GM12873 (cell line): ENCODE measurements at regions not wholly inside any gene's neighbourhood (a gene's known extent, or its start where the extent isn't known, plus 50 kb on each side); places are given as distances from the start of the nearest gene placed in this dataset.

Source experiments
- TF ChIP-seq, protein P1 (sequence below): IDR thresholded peaks from 2 replicates; pipeline ENCODE4 v1.5.1; 2012; ENCODE audit warnings: low read depth, mild to moderate bottlenecking, moderate library complexity, low read length, control low read depth; ENCODE audit not compliant: insufficient read depth; ENCODE audit errors: missing control alignments

DNA sequence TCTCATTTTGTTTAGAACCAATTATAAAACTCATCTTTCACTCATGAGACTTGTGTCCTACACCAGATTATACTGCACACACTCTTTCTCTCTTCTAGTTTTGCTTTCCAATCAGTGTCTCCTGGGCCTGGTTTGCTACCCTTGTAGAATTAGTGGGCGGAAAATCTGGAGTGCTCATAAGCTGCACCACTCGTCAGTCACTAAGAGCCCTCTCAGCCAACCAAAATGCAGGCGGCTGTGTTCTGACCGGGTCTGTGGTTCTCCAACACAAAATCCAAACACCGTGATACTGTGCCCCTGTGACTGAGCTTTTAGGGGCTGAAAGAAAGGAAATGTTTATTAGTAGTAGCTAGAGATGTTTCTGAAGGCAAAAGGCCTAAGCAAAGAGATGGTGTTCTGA, 83.7 kb upstream of the OBI1 start:
- TF ChIP-seq, protein P1, sequence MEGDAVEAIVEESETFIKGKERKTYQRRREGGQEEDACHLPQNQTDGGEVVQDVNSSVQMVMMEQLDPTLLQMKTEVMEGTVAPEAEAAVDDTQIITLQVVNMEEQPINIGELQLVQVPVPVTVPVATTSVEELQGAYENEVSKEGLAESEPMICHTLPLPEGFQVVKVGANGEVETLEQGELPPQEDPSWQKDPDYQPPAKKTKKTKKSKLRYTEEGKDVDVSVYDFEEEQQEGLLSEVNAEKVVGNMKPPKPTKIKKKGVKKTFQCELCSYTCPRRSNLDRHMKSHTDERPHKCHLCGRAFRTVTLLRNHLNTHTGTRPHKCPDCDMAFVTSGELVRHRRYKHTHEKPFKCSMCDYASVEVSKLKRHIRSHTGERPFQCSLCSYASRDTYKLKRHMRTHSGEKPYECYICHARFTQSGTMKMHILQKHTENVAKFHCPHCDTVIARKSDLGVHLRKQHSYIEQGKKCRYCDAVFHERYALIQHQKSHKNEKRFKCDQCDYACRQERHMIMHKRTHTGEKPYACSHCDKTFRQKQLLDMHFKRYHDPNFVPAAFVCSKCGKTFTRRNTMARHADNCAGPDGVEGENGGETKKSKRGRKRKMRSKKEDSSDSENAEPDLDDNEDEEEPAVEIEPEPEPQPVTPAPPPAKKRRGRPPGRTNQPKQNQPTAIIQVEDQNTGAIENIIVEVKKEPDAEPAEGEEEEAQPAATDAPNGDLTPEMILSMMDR: no peak

DNA sequence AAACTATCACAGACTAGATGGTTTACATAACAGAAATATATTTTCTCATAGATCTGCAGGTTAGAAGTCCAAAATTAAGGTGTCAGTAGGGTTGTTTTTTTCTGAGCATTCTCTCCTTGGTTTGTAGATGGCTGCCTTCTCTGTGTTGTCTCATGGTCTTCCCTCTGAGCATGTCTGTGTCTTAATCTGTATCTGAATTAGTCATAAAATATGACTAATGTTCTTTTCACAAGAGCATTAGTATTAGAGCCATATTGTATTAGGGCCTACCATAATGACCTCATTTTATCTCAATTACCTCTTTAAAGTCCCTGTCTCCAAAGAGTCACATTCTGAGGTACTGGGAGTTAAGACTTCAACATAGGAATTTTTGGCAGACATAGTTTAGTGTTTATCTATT, 77.2 kb upstream of the OBI1 start:
- TF ChIP-seq, protein P1: no peak

DNA sequence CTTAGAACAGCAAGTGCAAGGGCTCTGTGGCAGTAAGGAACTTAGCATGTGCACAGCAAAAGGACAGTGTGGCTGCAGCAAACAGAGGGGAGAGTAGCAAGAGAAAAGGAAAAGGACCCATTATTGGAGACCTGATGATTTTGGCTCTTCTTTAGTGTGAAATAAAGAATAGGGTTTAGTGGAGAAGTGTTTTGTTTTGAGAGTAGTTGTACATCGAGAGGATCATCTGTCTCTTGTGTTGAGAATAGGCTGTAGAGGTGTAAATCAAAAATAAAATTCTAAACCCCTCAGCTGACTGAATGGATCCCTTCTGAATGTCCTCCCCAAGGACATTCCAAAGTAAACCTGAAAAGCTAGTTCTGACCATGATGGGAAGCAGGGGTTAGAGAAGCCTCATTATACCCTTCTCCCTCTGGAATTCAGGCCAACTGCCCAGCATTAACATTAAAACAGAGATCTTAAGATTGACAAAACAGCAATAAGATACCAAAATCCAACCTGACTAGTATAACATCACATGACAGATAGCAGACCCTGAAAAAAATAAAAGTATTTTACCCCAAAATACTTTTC, 73.6 kb upstream of the OBI1 start:
- TF ChIP-seq, protein P1: no peak

DNA sequence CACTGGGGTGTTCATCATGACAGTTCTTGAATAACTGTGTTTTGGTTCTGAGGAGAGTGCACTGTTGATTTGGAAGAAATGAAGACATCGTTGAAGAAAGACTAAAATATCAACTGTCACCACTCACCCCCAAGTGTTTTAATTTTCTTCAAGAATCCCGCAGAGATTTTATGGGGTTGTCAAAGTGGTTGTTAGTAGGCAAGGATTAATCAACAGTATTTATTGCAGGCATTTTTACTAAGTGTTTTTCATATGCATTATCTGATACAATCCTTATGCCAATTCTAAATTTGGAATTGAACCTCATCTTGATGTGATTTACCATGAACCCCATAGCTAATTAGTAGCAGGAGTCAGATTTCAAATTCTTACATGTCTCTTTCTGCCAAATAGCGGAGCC, 63.7 kb upstream of the OBI1 start:
- TF ChIP-seq, protein P1: no peak

DNA sequence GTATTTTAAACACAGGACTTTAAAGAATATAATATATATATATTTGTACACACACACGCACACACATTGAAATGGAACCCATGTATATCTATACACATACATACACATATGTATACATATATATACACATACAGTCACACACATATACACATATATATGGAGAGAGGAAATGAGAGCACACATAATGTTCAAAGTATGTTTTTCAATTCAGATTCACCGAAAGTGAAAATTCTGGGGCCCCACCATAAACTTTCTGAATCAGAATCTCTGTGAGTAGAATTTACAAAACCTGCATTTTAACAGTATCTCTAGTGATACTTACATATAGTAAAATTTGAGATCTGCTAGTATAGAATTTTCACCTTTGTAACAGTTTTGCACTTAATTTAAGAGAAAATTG, 60.4 kb upstream of the OBI1 start:
- TF ChIP-seq, protein P1: no peak

DNA sequence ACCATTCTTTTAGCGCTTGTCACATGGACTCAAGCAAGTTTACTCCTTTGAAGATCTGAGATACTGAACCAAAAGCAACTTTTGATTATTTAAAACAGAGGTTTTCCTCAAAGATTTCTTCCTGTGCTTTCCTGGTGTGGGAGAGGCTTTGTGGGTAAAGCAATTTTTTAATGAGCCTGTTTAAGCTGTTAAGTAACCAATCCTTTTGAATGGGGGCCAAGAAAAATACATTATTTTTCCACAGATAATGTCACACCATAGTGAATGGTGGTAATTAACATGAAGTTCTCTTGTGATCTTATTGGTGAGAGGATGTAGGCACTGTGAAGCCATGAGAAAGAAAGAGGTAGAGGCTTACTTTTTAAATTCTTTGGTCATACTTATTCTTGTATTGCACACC, 55.8 kb upstream of the OBI1 start:
- TF ChIP-seq, protein P1: no peak

DNA sequence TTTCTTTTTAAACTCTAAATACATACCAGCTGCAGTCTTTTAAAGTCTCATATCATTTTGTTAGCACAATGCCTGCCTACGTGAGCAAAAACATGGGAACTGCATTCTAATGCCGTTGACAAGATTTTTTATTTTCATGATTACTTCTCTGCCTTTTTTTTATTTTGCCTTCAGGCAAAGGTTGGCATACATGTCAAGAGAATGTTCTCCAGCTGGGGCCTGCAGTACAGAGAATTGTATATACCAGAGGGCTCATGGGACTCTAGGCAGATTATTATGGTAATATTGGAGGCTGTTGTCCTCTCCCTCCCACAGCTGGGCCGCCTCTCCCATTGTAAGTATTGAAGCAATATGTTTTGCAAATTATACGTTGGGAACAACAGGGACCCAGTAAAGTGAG, 53.9 kb upstream of the OBI1 start:
- TF ChIP-seq, protein P1: no peak
